Keratinocyte (primary cell): ENCODE measurements at regions not wholly inside any gene's neighbourhood (a gene's known extent, or its start where the extent isn't known, plus 50 kb on each side); places are given as distances from the start of the nearest gene placed in this dataset.
A peak's percentile ranks its signal among the peaks of the same experiment; 100 is the strongest.

Source experiments
- DNase-seq: peaks from one replicate; pipeline ENCODE4 v3.0.0-alpha.2; 2011; ENCODE audit warnings: low read depth, missing footprints, low spot score
- FAIRE-seq: peaks from 2 replicates; lab custom pipeline; 2011; peaks lifted over from hg19 to GRCh38; lab: Jason Lieb, UNC
- H2AFZ ChIP-seq: 2 replicates; pipeline ENCODE4 v1.6.0; 2012; ENCODE audit warnings: low read length, control low read depth, inconsistent platforms; ENCODE audit not compliant: control insufficient read depth
- H3K27ac ChIP-seq: 2 replicates; pipeline ENCODE4 v1.5.1; 2011; ENCODE audit warnings: low read length; ENCODE audit not compliant: control insufficient read depth, insufficient read depth
- H3K27me3 ChIP-seq: 3 replicates; pipeline ENCODE4 v1.6.0; 2011; ENCODE audit warnings: low read length; ENCODE audit not compliant: control insufficient read depth, insufficient read depth; ENCODE audit errors: extremely low read depth
- H3K36me3 ChIP-seq, 2 experiments: 2 replicates in 1 of 2; 3 replicates in 1 of 2; pipeline ENCODE4 v1.5.1; 2011; ENCODE audit warnings: low read length in 2 of 2, mild to moderate bottlenecking in 1 of 2; ENCODE audit not compliant: control insufficient read depth in 2 of 2, insufficient read depth in 2 of 2; ENCODE audit errors: extremely low read depth in 1 of 2
- H3K4me1 ChIP-seq: 3 replicates; pipeline ENCODE4 v1.5.1; 2011; ENCODE audit warnings: low read length; ENCODE audit not compliant: control insufficient read depth, insufficient read depth; ENCODE audit errors: extremely low read depth
- H3K4me2 ChIP-seq: 3 replicates; pipeline ENCODE4 v1.6.0; 2011; ENCODE audit warnings: low read depth, low read length; ENCODE audit not compliant: control insufficient read depth, insufficient read depth; ENCODE audit errors: extremely low read depth
- H3K4me3 ChIP-seq, 3 experiments: fragments of 200-600 bp in 1 of 3; sonication (generic) in 1 of 3; 2 replicates in 2 of 3; 3 replicates in 1 of 3; pipeline ENCODE4 v1.5.1; 2011 to 2016; ENCODE audit warnings: low read length in 3 of 3, mild to moderate bottlenecking in 3 of 3, control low read depth in 2 of 3, inconsistent platforms in 1 of 3, low read depth in 1 of 3, mixed read lengths in 1 of 3, mixed run types in 1 of 3, moderate library complexity in 1 of 3; ENCODE audit not compliant: control insufficient read depth in 2 of 3, insufficient read depth in 2 of 3; ENCODE audit errors: extremely low read depth in 1 of 3
- H3K79me2 ChIP-seq: 2 replicates; pipeline ENCODE4 v1.6.0; 2012; ENCODE audit warnings: low read length; ENCODE audit not compliant: control insufficient read depth, insufficient read depth
- H3K9ac ChIP-seq: 3 replicates; pipeline ENCODE4 v1.6.0; 2011; ENCODE audit warnings: low read length; ENCODE audit not compliant: control insufficient read depth, insufficient read depth; ENCODE audit errors: extremely low read depth
- H3K9me1 ChIP-seq: 3 replicates; pipeline ENCODE4 v1.6.0; 2011; ENCODE audit warnings: low read length; ENCODE audit not compliant: control insufficient read depth, insufficient read depth; ENCODE audit errors: extremely low read depth
- H3K9me3 ChIP-seq: 2 replicates; pipeline ENCODE4 v1.5.1; 2012; ENCODE audit warnings: low read depth, low read length; ENCODE audit not compliant: control insufficient read depth
- H4K20me1 ChIP-seq: 3 replicates; pipeline ENCODE4 v1.6.0; 2011; ENCODE audit warnings: low read length; ENCODE audit not compliant: control insufficient read depth, insufficient read depth; ENCODE audit errors: extremely low read depth
- CTCF ChIP-seq, 3 experiments: IDR thresholded peaks in 1 of 3; conservative IDR thresholded peaks in 1 of 3; optimal IDR thresholded peaks in 1 of 3; 2 replicates in 2 of 3; 3 replicates in 1 of 3; pipeline versions ENCODE3 to v1.5.1; 2011; ENCODE audit warnings: low read length in 3 of 3, mild to moderate bottlenecking in 3 of 3, moderate library complexity in 2 of 3, control low read depth in 1 of 3, inconsistent platforms in 1 of 3; ENCODE audit not compliant: insufficient read depth in 2 of 3; ENCODE audit errors: extremely low read depth in 1 of 3
- EZH2 ChIP-seq: IDR thresholded peaks from one replicate; pipeline ENCODE4 v1.6.1; 2012; ENCODE audit warnings: inconsistent platforms, mild to moderate bottlenecking, low read length, moderate library complexity
- dilution Hi-C: fragments of 300-500 bp; cut with MboI; formaldehyde crosslinking; loops from one replicate; pipeline ENCODE4 v1.7.0; 2020; ENCODE audit warnings: low sequenced_read_pairs; ENCODE audit not compliant: extremely low pct_ligation_motif_present

- H2AFZ ChIP-seq = no peak overlapping the region
- peak overlapping the region; percentile 6 for H3K4me2 ChIP-seq
- H3K9me3 ChIP-seq = no peaks in the 10 kb centered on the region
- H3K4me3 ChIP-seq = no peak overlapping the region
- H3K9me1 ChIP-seq = no peaks in the 10 kb centered on the region
- dilution Hi-C loops = no loop called here
- H3K27me3 ChIP-seq = no peaks in the 10 kb centered on the region
- H4K20me1 ChIP-seq = no peaks in the 10 kb centered on the region
- TF ChIP-seq CTCF (optimal IDR thresholded peaks at IDR 0.05 in 1 of 3, IDR thresholded peaks at IDR 0.05 in 1 of 3, conservative IDR thresholded peaks at IDR 0.05 in 1 of 3; ENCODE audit: extremely low read depth in 1 of 3, insufficient read depth in 2 of 3, low read length in 3 of 3) (no peak), EZH2 (no peak)
- no peaks in the 10 kb centered on the region for H3K36me3 ChIP-seq
- H3K9ac ChIP-seq = no peak overlapping the region
- no peaks in the 10 kb centered on the region for H3K79me2 ChIP-seq
- DNase-seq (no peak), FAIRE-seq (no peak)
- H3K27ac ChIP-seq = no peak overlapping the region
- H3K4me1 ChIP-seq = no peaks in the 10 kb centered on the region
Observed at GRCh38 chr5:136799806-136800372, 434.5 kb upstream of the TRPC7 start.

- Histone ChIP-seq H2AFZ (no peak overlapping the region), H3K27me3 (no peaks in the 10 kb centered on the region), H3K27ac (no peak overlapping the region), H3K4me3 (no peak overlapping the region), H3K9me1 (no peaks in the 10 kb centered on the region), H4K20me1 (no peaks in the 10 kb centered on the region), H3K4me2 (no peak overlapping the region), H3K4me1 (no peaks in the 10 kb centered on the region), H3K9me3 (no peaks in the 10 kb centered on the region), H3K36me3 (no peaks in the 10 kb centered on the region), H3K79me2 (no peaks in the 10 kb centered on the region), H3K9ac (no peak overlapping the region)
- dilution Hi-C loops = no loop called here
- no peak for DNase-seq
- FAIRE-seq = no peak
- TF ChIP-seq EZH2 = no peak
- no peak for TF ChIP-seq CTCF (optimal IDR thresholded peaks at IDR 0.05 in 1 of 3, IDR thresholded peaks at IDR 0.05 in 1 of 3, conservative IDR thresholded peaks at IDR 0.05 in 1 of 3; ENCODE audit: extremely low read depth in 1 of 3, insufficient read depth in 2 of 3, low read length in 3 of 3)
Observed at GRCh38 chr5:136793300-136793699, 428.0 kb upstream of the TRPC7 start.
